IgD-negative memory B cell (primary cell): ENCODE measurements at regions not wholly inside any gene's neighbourhood (a gene's known extent, or its start where the extent isn't known, plus 50 kb on each side); places are given as distances from the start of the nearest gene placed in this dataset.
"Not testable (repeated sequence)": the region's sequence is repeated elsewhere in the genome, so short reads cannot be mapped to it uniquely, and the experiment has no call there.

Source experiments
- H3K27ac Mint-ChIP-seq, 3 donors: one replicate each; pipeline ENCODE4 v1.8.0; 2020 to 2022; ENCODE audit warnings: mild to moderate bottlenecking in 3 of 3, mixed read lengths in 3 of 3, moderate library complexity in 1 of 3
- H3K27me3 Mint-ChIP-seq: one replicate; pipeline ENCODE4 v1.8.0; 2021; ENCODE audit warnings: mixed read lengths
- H3K36me3 Mint-ChIP-seq: one replicate; pipeline ENCODE4 v1.8.0; 2020; ENCODE audit warnings: mild to moderate bottlenecking, mixed read lengths
- H3K4me1 Mint-ChIP-seq, 3 donors: one replicate each; pipeline ENCODE4 v1.8.0; 2020 to 2022; ENCODE audit warnings: mixed read lengths in 3 of 3, mild to moderate bottlenecking in 1 of 3
- H3K4me3 Mint-ChIP-seq, 4 donors: one replicate each; pipeline ENCODE4 v1.8.0; 2020 to 2022; ENCODE audit warnings: mild to moderate bottlenecking in 4 of 4, mixed read lengths in 4 of 4, moderate library complexity in 3 of 4
- H3K9me3 Mint-ChIP-seq, 3 donors: one replicate each; pipeline ENCODE4 v1.8.0; 2020 to 2021; ENCODE audit warnings: mixed read lengths in 3 of 3, mild to moderate bottlenecking in 1 of 3

DNA sequence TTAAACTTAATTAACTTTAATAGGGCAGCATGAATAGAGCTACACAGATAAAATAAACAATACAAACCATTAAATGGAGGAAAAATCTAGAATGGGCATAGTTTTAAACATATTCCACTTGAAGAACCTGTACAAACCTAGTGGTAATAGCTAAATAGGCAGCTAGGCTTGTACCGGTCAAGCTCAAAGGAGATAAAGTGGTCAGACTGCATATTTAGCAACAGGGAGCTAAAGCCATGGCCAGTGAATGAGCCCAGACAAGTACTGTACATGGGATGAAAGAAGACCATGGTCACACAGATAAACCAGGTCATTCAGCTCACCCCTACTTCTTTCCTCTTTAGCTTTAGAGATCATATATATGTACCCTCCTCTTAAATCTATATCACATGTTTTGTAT, 186.6 kb upstream of the KRR1 start:
- H3K9me3 Mint-ChIP-seq = no peaks in the 10 kb centered on the region
- H3K4me1 Mint-ChIP-seq = peaks cover 0 to 1% (median 0%) of the 10 kb centered on the region in 3 donors
- H3K27ac Mint-ChIP-seq = no peak overlapping the region
- no peak overlapping the region for H3K4me3 Mint-ChIP-seq
- no peaks in the 10 kb centered on the region for H3K27me3 Mint-ChIP-seq
- peaks cover 3% of the 10 kb centered on the region for H3K36me3 Mint-ChIP-seq

DNA sequence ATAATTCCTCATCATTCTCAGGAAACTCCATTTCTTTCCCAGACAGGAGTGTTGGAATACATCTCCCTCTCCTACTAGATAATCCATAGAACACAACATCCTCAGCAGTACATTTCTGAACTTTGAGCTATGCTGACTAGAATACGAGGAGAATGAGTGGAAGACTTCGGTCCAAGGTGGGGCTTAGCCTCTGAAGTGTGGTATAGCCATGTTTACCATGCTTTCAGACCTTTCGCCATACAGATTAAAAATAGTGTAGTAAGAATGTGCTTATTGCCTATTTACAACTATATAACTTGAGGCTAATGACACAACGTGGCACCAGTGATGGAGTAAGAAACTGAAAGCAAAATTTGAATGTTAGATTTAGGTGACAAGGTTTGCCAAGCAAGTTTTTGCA, 184.5 kb upstream of the KRR1 start:
- Mint-ChIP-seq H3K27ac (no peak overlapping the region), H3K4me3 (no peak overlapping the region), H3K36me3 (peaks cover 2% of the 10 kb centered on the region), H3K4me1 (no peaks in the 10 kb centered on the region), H3K9me3 (peaks cover 0 to 1% (median 0%) of the 10 kb centered on the region in 3 donors), H3K27me3 (peaks cover 4% of the 10 kb centered on the region)

DNA sequence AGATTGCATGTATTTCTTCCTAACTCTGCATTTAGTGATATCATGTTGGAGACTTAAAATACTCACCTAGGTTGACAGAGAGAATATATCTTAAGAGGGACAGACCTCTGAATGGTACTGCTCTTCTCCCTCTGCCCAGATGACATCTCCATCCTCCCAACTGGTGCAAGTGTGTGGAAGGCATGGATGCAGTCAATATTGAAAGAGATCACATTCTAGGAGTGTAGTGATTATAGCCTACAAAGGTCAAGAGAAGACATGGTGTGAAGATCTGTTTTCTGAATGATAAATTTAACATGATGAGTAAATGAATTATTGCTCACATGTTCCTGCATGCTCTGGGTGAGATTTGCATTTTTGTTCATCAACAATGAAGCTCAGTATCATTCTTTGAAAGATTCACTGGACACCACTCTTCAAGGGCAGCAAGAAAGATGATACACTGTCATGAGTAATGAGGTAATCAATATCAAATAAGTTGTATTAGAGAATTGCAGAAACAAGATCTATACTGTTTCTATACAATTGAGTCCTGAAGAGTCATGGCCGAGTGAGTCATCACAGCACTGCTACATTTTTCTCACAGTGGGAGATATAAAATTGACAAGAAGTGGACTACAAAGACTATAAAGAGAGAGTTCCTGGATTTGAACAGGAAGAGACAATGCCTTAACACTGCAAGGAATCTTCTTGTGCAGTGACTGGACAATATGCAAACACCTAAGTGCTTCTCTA, 183.3 kb upstream of the KRR1 start:
- no peak overlapping the region for H3K27ac Mint-ChIP-seq
- H3K27me3 Mint-ChIP-seq = peaks cover 4% of the 10 kb centered on the region
- peaks cover 2% of the 10 kb centered on the region for H3K36me3 Mint-ChIP-seq
- no peak overlapping the region for H3K4me3 Mint-ChIP-seq
- peaks cover 0 to 1% (median 0%) of the 10 kb centered on the region in 3 donors for H3K9me3 Mint-ChIP-seq
- no peaks in the 10 kb centered on the region for H3K4me1 Mint-ChIP-seq

- H3K4me1 Mint-ChIP-seq = no peaks in the 10 kb centered on the region
- no peak overlapping the region for H3K4me3 Mint-ChIP-seq
- H3K36me3 Mint-ChIP-seq = peaks cover 2% of the 10 kb centered on the region
- H3K9me3 Mint-ChIP-seq = peaks cover 0 to 1% (median 0%) of the 10 kb centered on the region in 3 donors
- no peak overlapping the region for H3K27ac Mint-ChIP-seq
- H3K27me3 Mint-ChIP-seq = peaks cover 4% of the 10 kb centered on the region
Observed at GRCh38 chr12:75692876-75693275, 181.5 kb upstream of the KRR1 start.

DNA sequence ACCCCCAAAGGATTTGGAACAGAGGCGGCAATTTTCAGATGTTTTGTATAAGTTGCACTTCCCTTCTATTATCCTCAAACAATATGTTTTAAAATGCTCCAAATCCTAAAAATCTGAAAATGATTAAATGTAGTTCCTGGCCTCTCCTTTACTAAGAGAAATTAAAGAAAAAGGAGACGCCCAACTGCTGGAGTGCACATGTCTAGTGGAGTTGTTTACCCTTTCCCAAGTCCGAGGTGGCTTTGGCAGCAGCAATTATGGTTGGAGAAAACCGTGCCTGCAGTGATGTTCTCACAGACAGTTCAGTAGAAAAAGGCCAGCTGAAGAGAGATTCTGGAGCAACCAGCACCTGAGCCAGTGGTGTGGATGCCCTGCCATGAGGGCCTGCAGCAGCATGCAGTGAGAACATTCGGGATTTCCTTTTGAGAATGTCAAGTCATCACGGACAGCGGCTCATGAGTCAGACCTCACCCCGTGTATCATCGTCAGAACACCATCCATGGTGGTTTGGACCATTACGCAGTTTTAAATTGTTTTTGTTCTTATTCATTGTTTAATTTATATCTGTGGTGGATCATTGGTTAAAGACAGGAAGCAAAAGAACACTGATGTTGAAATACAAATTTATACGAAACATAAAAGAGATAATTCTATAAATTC, 179.0 kb upstream of the KRR1 start:
- H3K27me3 Mint-ChIP-seq = peaks cover 5% of the 10 kb centered on the region
- no peak overlapping the region for H3K27ac Mint-ChIP-seq
- peaks cover 0 to 1% (median 0%) of the 10 kb centered on the region in 3 donors for H3K9me3 Mint-ChIP-seq
- H3K36me3 Mint-ChIP-seq = peaks cover 3% of the 10 kb centered on the region
- no peaks in the 10 kb centered on the region for H3K4me1 Mint-ChIP-seq
- no peak overlapping the region for H3K4me3 Mint-ChIP-seq

GRCh38 chr12:75686233-75686632, 174.8 kb upstream of the KRR1 start:
- H3K4me3 Mint-ChIP-seq, H3K27ac Mint-ChIP-seq: not testable (repeated sequence)

GRCh38 chr12:75685617-75686225, 174.3 kb upstream of the KRR1 start:
- Mint-ChIP-seq H3K4me1 (no peaks in the 10 kb centered on the region), H3K27me3 (peaks cover 1% of the 10 kb centered on the region), H3K4me3 (no peak overlapping the region), H3K27ac (no peak overlapping the region), H3K36me3 (peaks cover 1% of the 10 kb centered on the region), H3K9me3 (peaks cover 0 to 5% (median 1%) of the 10 kb centered on the region in 3 donors)

More at GRCh38 chr12:75686233-75686632, 174.8 kb upstream of the KRR1 start:
- not testable (repeated sequence) for H3K4me1 Mint-ChIP-seq, H3K27me3 Mint-ChIP-seq, H3K36me3 Mint-ChIP-seq, H3K9me3 Mint-ChIP-seq

DNA sequence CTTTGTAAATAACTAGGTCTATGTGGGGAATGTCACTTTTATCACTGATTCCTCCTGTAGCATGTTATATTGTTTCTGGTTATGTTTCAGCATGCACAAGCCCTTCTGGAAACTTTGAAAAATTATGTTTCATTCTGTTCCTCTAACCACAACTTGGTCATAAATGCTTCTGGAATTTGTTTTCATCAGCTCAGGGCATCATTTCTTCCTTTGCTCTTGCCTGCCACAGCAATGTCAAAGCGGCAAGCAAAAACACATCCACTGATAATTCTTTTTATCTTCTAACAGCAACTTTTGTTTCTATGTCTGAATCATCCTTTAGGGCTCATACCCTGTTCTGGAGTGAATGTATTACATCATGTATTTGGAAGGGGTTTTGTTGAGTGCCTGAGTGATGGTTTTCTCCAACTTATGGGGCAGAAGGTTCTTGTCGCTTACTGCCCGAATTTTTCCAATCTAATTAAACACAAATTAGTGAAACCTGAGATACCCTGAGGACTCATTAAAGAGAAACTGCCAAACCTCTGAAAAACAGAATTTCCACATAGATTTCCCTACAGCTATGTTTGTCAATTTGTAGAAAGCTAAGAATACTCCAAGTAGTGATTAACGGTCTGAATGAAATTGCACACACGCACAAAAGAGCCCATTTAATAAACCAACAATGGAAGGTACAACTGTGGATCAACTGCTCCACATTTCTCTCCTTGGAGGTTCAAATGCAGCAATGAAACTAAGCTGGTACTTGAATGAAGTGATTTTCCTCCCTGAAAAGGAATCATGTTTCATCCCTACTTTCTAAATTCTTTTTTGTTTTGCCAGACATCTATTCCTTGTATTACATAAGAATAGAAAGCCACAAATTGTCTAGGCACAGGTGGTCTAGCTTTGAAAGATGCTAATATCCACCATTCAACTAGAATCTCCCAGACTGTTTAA, 173.5 kb upstream of the KRR1 start:
- peaks cover 1% of the 10 kb centered on the region for H3K27me3 Mint-ChIP-seq
- peaks cover 0 to 7% (median 3%) of the 10 kb centered on the region in 3 donors for H3K9me3 Mint-ChIP-seq
- H3K27ac Mint-ChIP-seq = no peak overlapping the region
- no peaks in the 10 kb centered on the region for H3K4me1 Mint-ChIP-seq
- H3K4me3 Mint-ChIP-seq = no peak overlapping the region
- peaks cover 1% of the 10 kb centered on the region for H3K36me3 Mint-ChIP-seq

DNA sequence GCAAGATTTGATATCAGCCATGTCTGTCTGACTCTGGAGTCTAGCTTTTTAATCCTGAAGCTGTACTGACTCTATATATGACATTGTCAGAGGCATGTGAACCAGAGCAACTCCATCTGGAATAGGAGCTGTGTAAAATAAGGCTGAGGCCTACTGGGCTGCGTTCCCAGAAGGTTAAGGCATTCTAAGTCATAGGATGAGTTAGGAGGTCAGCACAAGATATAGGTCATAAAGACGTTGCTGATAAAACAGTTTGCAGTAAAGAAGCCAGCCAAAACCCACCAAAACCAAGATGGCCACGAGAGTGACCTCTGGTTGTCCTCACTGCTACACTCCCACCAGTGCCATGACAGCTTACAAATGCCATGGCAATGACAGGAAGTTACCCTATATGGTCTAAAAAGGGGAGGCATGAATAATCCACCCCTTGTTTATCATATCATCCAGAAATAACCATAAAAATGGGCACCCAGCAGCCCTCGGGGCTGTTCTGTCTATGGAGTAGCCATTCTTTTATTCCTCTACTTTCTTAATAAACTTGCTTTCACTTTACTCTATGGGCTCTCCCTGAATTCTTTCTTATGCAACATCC, 172.7 kb upstream of the KRR1 start:
- H3K4me3 Mint-ChIP-seq, H3K27ac Mint-ChIP-seq, H3K4me1 Mint-ChIP-seq, H3K36me3 Mint-ChIP-seq, H3K9me3 Mint-ChIP-seq, H3K27me3 Mint-ChIP-seq: not testable (repeated sequence)

DNA sequence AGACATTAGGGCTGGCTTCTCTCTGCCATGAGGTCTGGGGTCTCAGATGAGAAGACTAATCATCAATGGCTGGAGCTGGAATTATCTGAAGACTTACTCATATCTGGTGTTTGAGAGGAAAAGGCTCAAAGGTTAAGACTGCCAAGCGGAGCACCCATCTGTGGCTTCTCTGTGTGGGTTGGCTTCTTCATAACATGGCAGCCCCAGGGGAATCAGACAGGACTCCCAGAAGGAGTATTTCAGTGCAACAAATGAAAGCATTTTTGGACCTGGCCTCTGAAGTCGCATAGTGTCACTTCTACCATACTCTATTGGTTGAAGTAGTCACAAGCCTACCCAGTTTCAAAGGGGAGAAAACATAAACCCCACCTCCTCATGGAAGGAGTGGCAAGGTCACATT, 171.8 kb upstream of the KRR1 start:
- no peaks in the 10 kb centered on the region for H3K4me1 Mint-ChIP-seq
- H3K27ac Mint-ChIP-seq = no peak overlapping the region
- H3K9me3 Mint-ChIP-seq = peaks cover 0 to 8% (median 4%) of the 10 kb centered on the region in 3 donors
- peaks cover 1% of the 10 kb centered on the region for H3K27me3 Mint-ChIP-seq
- H3K36me3 Mint-ChIP-seq = peaks cover 1% of the 10 kb centered on the region
- H3K4me3 Mint-ChIP-seq = no peak overlapping the region

GRCh38 chr12:75677522-75677921, 166.1 kb upstream of the KRR1 start:
- Mint-ChIP-seq H3K4me1 (no peaks in the 10 kb centered on the region), H3K27me3 (no peaks in the 10 kb centered on the region), H3K4me3 (no peak overlapping the region), H3K27ac (no peak overlapping the region), H3K9me3 (peaks cover 0 to 8% (median 2%) of the 10 kb centered on the region in 3 donors), H3K36me3 (no peaks in the 10 kb centered on the region)

- H3K4me3 Mint-ChIP-seq = no peak overlapping the region
- no peak overlapping the region for H3K27ac Mint-ChIP-seq
- no peaks in the 10 kb centered on the region for H3K36me3 Mint-ChIP-seq
- H3K4me1 Mint-ChIP-seq = no peaks in the 10 kb centered on the region
- peaks cover 0 to 1% (median 0%) of the 10 kb centered on the region in 3 donors for H3K9me3 Mint-ChIP-seq
- no peaks in the 10 kb centered on the region for H3K27me3 Mint-ChIP-seq
Observed at GRCh38 chr12:75674393-75674792, 163.0 kb upstream of the KRR1 start.

- no peaks in the 10 kb centered on the region for H3K27me3 Mint-ChIP-seq
- no peaks in the 10 kb centered on the region for H3K4me1 Mint-ChIP-seq
- no peak overlapping the region for H3K4me3 Mint-ChIP-seq
- peaks cover 0 to 1% (median 0%) of the 10 kb centered on the region in 3 donors for H3K9me3 Mint-ChIP-seq
- H3K27ac Mint-ChIP-seq = no peak overlapping the region
- H3K36me3 Mint-ChIP-seq = no peaks in the 10 kb centered on the region
Observed at GRCh38 chr12:75672200-75672599, 160.8 kb upstream of the KRR1 start.

GRCh38 chr12:75670216-75670615, 158.8 kb upstream of the KRR1 start:
- Mint-ChIP-seq H3K9me3 (peaks cover 0 to 1% (median 0%) of the 10 kb centered on the region in 3 donors), H3K27me3 (no peaks in the 10 kb centered on the region), H3K4me3 (no peak overlapping the region), H3K4me1 (no peaks in the 10 kb centered on the region), H3K36me3 (no peaks in the 10 kb centered on the region), H3K27ac (no peak overlapping the region)
